ENCODE measurements at regions not wholly inside any gene's neighbourhood (a gene's known extent, or its start where the extent isn't known, plus 50 kb on each side); places are given as distances from the start of the nearest gene placed in this dataset.

GRCh38 chr9:16191191-16191590 is 638.3 kb downstream of the CCDC171 start:
- TF ChIP-seq CTCF (optimal IDR thresholded peaks at IDR 0.05 in 1 of 3, IDR thresholded peaks at IDR 0.05 in 1 of 3, conservative IDR thresholded peaks at IDR 0.05 in 1 of 3; ENCODE audit: extremely low read depth in 1 of 3, insufficient read depth in 2 of 3, low read length in 3 of 3) (no peak), EZH2 (IDR thresholded peaks at IDR 0.05; ENCODE audit: low read length) (no peak)
